ENCODE measurements at regions not wholly inside any gene's neighbourhood (a gene's known extent, or its start where the extent isn't known, plus 50 kb on each side); places are given as distances from the start of the nearest gene placed in this dataset.

DNA sequence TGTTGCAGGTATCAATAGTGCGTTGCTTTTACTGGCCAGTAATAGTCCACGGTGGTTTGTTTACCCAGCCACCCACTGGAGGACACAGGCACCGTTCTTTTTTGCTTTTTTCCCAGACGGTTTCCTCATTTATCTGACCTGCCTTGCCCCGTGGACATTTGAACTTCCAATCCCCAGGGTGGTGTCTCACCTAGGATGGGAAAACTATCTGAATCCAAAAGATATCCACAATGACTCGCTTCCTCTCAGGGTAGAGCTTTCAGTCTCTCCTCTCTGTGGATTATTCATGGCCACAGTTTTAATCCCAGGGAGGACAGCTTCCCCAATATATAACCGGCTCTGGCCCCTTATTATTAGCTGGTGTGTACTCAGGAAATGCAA lies 170.8 kb downstream of the FOXO1 start:
- CTCF ChIA-PET = no interaction called here
- Histone ChIP-seq H3K27ac (ENCODE audit: extremely low read depth, low read depth, low read length) (no peak overlapping the region), H3K36me3 (ENCODE audit: control insufficient read depth in 2 of 2, insufficient read depth in 1 of 2, low read length in 2 of 2) (no peaks in the 10 kb centered on the region), H3K4me3 (ENCODE audit: low read depth, low read length) (no peak overlapping the region), H3K9me3 (ENCODE audit: control insufficient read depth, insufficient read depth, low read depth, low read length) (no peaks in the 10 kb centered on the region), H3K4me1 (ENCODE audit: control insufficient read depth, insufficient read depth, low read length) (peaks cover 5% of the 10 kb centered on the region; the same call in 1 of the 2 replicates)
- POLR2A ChIA-PET = no interaction called here
- TF ChIP-seq, protein P1, sequence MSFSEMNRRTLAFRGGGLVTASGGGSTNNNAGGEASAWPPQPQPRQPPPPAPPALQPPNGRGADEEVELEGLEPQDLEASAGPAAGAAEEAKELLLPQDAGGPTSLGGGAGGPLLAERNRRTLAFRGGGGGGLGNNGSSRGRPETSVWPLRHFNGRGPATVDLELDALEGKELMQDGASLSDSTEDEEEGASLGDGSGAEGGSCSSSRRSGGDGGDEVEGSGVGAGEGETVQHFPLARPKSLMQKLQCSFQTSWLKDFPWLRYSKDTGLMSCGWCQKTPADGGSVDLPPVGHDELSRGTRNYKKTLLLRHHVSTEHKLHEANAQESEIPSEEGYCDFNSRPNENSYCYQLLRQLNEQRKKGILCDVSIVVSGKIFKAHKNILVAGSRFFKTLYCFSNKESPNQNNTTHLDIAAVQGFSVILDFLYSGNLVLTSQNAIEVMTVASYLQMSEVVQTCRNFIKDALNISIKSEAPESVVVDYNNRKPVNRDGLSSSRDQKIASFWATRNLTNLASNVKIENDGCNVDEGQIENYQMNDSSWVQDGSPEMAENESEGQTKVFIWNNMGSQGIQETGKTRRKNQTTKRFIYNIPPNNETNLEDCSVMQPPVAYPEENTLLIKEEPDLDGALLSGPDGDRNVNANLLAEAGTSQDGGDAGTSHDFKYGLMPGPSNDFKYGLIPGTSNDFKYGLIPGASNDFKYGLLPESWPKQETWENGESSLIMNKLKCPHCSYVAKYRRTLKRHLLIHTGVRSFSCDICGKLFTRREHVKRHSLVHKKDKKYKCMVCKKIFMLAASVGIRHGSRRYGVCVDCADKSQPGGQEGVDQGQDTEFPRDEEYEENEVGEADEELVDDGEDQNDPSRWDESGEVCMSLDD (tag by site-specific recombination; IDR thresholded peaks at IDR 0.05) = no peak
- TF ChIP-seq ZFP69B (tag by site-specific recombination; IDR thresholded peaks at IDR 0.05) (no peak), ZNF624 (tag by site-specific recombination; IDR thresholded peaks at IDR 0.05) (no peak), ZNF600 (tag by site-specific recombination; IDR thresholded peaks at IDR 0.05) (no peak), PRDM1 (tag by site-specific recombination; IDR thresholded peaks at IDR 0.05) (no peak), ZNF398 (tag by site-specific recombination; IDR thresholded peaks at IDR 0.05) (no peak), ZSCAN30 (tag by site-specific recombination; IDR thresholded peaks at IDR 0.05) (no peak), SCRT1 (tag by site-specific recombination; IDR thresholded peaks at IDR 0.05; ENCODE audit: borderline replicate concordance) (no peak), ZNF76 (tag by site-specific recombination; IDR thresholded peaks at IDR 0.05; ENCODE audit: borderline replicate concordance, low read depth) (no peak), ZNF324 (tag by site-specific recombination; IDR thresholded peaks at IDR 0.05) (no peak), ZNF404 (tag by site-specific recombination; IDR thresholded peaks at IDR 0.05) (no peak), WT1 (tag by site-specific recombination; IDR thresholded peaks at IDR 0.05) (no peak), ZFP3 (tag by site-specific recombination; IDR thresholded peaks at IDR 0.05; ENCODE audit: low read depth) (no peak), ZNF341 (tag by site-specific recombination; IDR thresholded peaks at IDR 0.05; ENCODE audit: low read depth) (no peak), ZNF426 (tag by site-specific recombination; IDR thresholded peaks at IDR 0.05) (no peak)
- TF ChIP-seq, protein P2, sequence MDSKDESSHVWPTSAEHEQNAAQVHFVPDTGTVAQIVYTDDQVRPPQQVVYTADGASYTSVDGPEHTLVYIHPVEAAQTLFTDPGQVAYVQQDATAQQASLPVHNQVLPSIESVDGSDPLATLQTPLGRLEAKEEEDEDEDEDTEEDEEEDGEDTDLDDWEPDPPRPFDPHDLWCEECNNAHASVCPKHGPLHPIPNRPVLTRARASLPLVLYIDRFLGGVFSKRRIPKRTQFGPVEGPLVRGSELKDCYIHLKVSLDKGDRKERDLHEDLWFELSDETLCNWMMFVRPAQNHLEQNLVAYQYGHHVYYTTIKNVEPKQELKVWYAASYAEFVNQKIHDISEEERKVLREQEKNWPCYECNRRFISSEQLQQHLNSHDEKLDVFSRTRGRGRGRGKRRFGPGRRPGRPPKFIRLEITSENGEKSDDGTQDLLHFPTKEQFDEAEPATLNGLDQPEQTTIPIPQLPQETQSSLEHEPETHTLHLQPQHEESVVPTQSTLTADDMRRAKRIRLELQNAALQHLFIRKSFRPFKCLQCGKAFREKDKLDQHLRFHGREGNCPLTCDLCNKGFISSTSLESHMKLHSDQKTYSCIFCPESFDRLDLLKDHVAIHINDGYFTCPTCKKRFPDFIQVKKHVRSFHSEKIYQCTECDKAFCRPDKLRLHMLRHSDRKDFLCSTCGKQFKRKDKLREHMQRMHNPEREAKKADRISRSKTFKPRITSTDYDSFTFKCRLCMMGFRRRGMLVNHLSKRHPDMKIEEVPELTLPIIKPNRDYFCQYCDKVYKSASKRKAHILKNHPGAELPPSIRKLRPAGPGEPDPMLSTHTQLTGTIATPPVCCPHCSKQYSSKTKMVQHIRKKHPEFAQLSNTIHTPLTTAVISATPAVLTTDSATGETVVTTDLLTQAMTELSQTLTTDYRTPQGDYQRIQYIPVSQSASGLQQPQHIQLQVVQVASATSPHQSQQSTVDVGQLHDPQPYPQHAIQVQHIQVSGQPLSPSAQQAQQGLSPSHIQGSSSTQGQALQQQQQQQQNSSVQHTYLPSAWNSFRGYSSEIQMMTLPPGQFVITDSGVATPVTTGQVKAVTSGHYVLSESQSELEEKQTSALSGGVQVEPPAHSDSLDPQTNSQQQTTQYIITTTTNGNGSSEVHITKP (tag by site-specific recombination; IDR thresholded peaks at IDR 0.05) = no peak
- TF ChIP-seq, protein P3, sequence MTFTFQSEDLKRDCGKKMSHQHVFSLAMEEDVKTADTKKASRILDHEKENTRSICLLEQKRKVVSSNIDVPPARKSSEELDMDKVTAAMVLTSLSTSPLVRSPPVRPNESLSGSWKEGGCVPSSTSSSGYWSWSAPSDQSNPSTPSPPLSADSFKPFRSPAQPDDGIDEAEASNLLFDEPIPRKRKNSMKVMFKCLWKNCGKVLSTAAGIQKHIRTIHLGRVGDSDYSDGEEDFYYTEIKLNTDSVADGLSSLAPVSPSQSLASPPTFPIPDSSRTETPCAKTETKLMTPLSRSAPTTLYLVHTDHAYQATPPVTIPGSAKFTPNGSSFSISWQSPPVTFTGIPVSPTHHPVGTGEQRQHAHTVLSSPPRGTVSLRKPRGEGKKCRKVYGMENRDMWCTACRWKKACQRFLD (tag by site-specific recombination; IDR thresholded peaks at IDR 0.05) = no peak
